IgD-negative memory B cell (primary cell): ENCODE measurements at regions not wholly inside any gene's neighbourhood (a gene's known extent, or its start where the extent isn't known, plus 50 kb on each side); places are given as distances from the start of the nearest gene placed in this dataset.
"Not testable (repeated sequence)": the region's sequence is repeated elsewhere in the genome, so short reads cannot be mapped to it uniquely, and the experiment has no call there.

Experiments
- H3K27ac Mint-ChIP-seq, 3 donors: one replicate each; pipeline ENCODE4 v1.8.0; 2020 to 2022; ENCODE audit warnings: mild to moderate bottlenecking in 3 of 3, mixed read lengths in 3 of 3, moderate library complexity in 1 of 3
- H3K27me3 Mint-ChIP-seq: one replicate; pipeline ENCODE4 v1.8.0; 2021; ENCODE audit warnings: mixed read lengths
- H3K36me3 Mint-ChIP-seq: one replicate; pipeline ENCODE4 v1.8.0; 2020; ENCODE audit warnings: mild to moderate bottlenecking, mixed read lengths
- H3K4me1 Mint-ChIP-seq, 3 donors: one replicate each; pipeline ENCODE4 v1.8.0; 2020 to 2022; ENCODE audit warnings: mixed read lengths in 3 of 3, mild to moderate bottlenecking in 1 of 3
- H3K4me3 Mint-ChIP-seq, 4 donors: one replicate each; pipeline ENCODE4 v1.8.0; 2020 to 2022; ENCODE audit warnings: mild to moderate bottlenecking in 4 of 4, mixed read lengths in 4 of 4, moderate library complexity in 3 of 4
- H3K9me3 Mint-ChIP-seq, 3 donors: one replicate each; pipeline ENCODE4 v1.8.0; 2020 to 2021; ENCODE audit warnings: mixed read lengths in 3 of 3, mild to moderate bottlenecking in 1 of 3

- Mint-ChIP-seq H3K4me1 (peaks cover 5 to 10% (median 6%) of the 10 kb centered on the region in 3 donors), H3K4me3 (no peak overlapping the region), H3K36me3 (no peaks in the 10 kb centered on the region), H3K27me3 (no peaks in the 10 kb centered on the region), H3K9me3 (peaks cover 0 to 6% (median 3%) of the 10 kb centered on the region in 3 donors), H3K27ac (no peak overlapping the region)
Observed at GRCh38 chr2:37576831-37577230, 94.6 kb downstream of the CDC42EP3 start.

DNA sequence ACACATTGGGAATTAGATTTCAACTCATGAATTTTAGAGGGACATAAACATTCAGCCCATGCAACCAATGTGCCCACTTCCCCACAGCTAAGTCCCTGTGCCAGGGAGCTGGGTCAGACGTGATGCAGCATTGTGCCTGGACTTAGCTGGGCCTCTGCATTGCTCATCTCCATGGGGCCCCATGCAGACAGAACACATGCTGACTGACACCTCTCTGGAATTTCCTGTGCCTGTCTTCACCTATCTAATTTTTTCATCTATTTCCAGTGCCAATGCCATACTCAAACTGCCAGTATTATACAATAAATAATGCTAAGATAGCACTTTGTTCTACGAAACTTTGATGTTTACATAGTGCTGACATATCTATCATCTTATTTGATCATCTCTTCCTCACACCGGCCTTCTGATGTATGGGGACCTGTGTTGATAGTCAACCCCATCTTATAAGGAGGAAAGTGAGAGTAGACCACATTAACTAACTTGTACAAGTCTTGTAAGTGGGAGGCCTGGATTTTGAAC is 92.2 kb downstream of the CDC42EP3 start:
- Mint-ChIP-seq H3K36me3 (no peaks in the 10 kb centered on the region), H3K4me3 (no peak overlapping the region), H3K9me3 (peaks cover 0 to 6% (median 3%) of the 10 kb centered on the region in 3 donors), H3K27me3 (peaks cover 2% of the 10 kb centered on the region), H3K4me1 (peaks cover 16 to 22% (median 18%) of the 10 kb centered on the region in 3 donors), H3K27ac (no peak overlapping the region)

GRCh38 chr2:37579949-37580348 is 91.5 kb downstream of the CDC42EP3 start:
- H3K4me3 Mint-ChIP-seq, H3K36me3 Mint-ChIP-seq, H3K27me3 Mint-ChIP-seq, H3K9me3 Mint-ChIP-seq: not testable (repeated sequence)
- Mint-ChIP-seq H3K4me1 (peaks cover 10 to 24% (median 21%) of the 10 kb centered on the region in 3 donors), H3K27ac (peak overlapping the region in 1 of 3 donors; percentile 40)

GRCh38 chr2:37581433-37581832 is 90.0 kb downstream of the CDC42EP3 start:
- Mint-ChIP-seq H3K27me3 (peaks cover 2% of the 10 kb centered on the region), H3K27ac (no peak overlapping the region), H3K4me1 (peaks cover 21 to 36% (median 33%) of the 10 kb centered on the region in 3 donors), H3K36me3 (no peaks in the 10 kb centered on the region), H3K9me3 (peaks cover 0 to 6% (median 3%) of the 10 kb centered on the region in 3 donors), H3K4me3 (no peak overlapping the region)

DNA sequence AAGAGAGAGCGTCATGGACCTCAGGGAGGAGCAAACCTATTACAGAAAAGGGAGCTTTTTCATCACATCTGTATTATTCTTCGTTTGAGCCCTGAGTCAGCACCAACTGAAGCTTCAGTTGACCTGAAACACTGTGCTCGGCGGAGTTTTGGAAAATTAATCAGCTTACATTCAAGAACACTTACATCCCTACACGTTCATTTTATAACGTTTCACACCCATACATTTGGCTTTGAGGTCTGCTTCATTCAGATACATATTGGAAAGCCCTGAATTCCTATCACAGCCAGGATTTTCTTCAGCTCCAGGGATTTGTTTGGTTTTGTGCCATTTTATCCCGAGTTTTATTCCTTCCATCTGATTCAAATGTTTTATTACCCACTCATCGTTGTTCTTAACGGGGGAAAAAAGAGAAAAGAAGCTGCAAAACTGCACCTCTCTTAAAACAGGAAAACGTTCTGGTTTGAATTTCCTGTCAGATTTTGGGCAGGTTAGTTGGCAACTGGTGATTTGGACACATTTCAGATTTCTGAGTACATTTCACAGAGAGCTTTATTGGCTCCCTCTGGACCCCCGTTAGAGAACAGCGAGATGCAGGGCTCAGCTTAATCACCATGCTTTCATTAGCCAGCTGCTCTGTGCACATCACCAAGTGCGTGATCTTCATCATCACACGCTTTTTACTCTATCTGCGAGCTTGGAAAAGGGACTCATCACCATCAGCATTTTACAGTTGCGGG is 88.8 kb downstream of the CDC42EP3 start:
- Mint-ChIP-seq H3K36me3 (no peaks in the 10 kb centered on the region), H3K9me3 (peaks cover 0 to 6% (median 3%) of the 10 kb centered on the region in 3 donors), H3K4me3 (peak overlapping the region in 1 of 4 donors; percentile 41), H3K27ac (no peak overlapping the region), H3K4me1 (peaks cover 27 to 43% (median 42%) of the 10 kb centered on the region in 3 donors), H3K27me3 (peaks cover 2% of the 10 kb centered on the region)

DNA sequence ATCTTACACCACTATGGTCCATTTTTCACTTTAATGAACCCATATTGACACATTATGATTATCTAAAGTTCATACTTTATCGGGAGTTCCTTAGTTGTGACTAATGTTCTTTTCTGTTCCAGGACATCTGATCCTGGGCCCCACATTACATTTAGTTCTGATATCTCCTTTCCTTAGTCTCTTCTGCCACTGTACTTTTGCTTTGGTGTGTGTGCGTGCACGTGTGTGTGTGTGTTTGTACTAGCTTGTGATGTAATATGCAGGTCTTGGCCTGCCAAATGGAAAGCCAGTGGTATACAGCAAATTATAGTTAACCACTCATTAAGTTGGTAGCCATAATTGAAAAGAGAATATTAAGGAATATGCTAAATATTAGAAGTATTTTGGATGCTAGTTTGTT is 88.0 kb downstream of the CDC42EP3 start:
- Mint-ChIP-seq H3K27me3 (peaks cover 2% of the 10 kb centered on the region), H3K36me3 (no peaks in the 10 kb centered on the region), H3K27ac (no peak overlapping the region), H3K9me3 (peaks cover 0 to 6% (median 3%) of the 10 kb centered on the region in 3 donors), H3K4me1 (peaks cover 27 to 43% (median 42%) of the 10 kb centered on the region in 3 donors), H3K4me3 (no peak overlapping the region)

DNA sequence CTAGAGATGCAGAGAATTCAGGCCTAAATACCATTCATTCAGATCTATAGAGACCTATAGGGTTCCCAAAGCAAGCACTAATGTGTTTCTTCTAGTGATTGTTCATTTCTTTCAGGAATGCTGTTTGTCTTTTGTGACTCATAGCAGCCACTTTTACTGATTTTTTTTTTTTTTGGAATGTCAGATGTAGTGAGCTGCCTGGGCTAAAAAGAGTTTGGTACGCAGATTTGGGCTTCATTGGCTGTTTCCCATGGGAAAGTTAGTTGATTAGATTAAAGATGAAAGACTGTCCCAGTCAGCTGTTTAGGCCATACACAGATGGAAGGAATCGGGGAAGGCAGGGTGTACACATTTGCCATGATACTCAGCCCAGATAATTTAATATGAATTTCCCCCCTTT is 87.6 kb downstream of the CDC42EP3 start:
- Mint-ChIP-seq H3K27ac (no peak overlapping the region), H3K36me3 (peaks cover 3% of the 10 kb centered on the region), H3K27me3 (peaks cover 2% of the 10 kb centered on the region), H3K9me3 (peaks cover 0 to 6% (median 3%) of the 10 kb centered on the region in 3 donors), H3K4me3 (no peak overlapping the region), H3K4me1 (peaks cover 29 to 46% (median 45%) of the 10 kb centered on the region in 3 donors)

DNA sequence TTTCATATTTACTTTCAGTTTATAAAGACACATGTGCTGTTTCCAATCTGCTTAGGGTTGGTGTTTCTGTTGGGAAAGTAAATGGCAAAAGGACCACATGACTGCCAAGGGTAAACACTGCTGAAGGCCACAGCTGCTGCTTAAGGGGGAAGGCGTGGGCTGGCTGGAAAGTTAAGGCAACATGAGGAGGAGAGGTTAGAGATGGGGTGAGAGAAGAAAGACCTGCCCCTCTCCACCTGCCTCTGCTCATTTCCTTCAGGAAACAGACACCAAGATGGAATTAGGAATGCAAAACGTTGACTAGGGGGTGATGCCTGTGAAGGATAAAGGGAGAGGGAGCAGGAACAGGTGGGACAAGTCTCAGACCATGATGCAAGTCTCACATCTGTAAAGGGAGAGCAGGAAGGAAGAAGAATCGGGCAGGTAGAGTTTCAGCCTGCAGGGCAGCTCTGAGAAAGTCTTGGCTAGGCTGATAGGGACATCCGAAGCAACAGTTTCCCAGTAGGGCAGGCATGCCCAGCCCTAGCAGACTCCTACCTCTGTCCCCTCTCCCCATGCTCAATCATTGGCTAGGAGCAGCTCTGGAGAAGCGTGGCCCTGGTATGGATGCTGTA is 86.0 kb downstream of the CDC42EP3 start:
- peak overlapping the region; percentile 7 to 84 (median 64) for H3K4me3 Mint-ChIP-seq
- H3K36me3 Mint-ChIP-seq = peaks cover 4% of the 10 kb centered on the region
- peak overlapping the region in 2 of 3 donors; percentile 15 to 80 for H3K27ac Mint-ChIP-seq
- H3K4me1 Mint-ChIP-seq = peaks cover 35 to 53% (median 51%) of the 10 kb centered on the region in 3 donors
- H3K27me3 Mint-ChIP-seq = peaks cover 2% of the 10 kb centered on the region
- peaks cover 0 to under 1% (median 0%) of the 10 kb centered on the region in 3 donors for H3K9me3 Mint-ChIP-seq

DNA sequence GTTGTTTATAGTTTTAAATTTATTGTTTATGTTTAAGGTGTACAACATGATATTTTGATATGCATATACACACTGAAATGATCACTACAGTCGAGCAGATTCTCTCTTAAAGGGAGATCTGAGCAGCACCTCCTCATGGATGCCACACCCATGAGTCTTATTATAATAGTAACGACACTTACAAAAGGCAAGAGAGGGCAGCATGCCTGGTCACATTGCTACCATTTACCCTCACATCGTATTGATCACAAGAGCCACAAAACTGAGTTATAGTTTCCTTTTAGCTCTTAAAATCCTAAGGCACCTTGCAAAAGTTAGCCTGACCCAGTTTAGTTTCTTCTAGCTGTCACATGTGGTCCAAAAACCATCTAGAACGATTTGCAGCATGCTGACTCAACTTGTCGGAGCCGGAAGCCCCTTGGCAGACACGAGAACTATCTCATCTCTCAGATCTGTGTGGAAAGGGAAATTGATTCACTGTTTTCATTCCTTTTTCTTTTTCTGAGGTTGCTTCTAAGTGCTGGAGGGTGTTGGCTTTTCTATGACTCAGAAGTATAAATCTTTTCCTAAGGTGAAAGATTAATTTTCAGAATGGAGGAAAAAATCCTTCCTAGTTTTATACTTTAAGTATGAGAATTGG is 85.3 kb downstream of the CDC42EP3 start:
- H3K9me3 Mint-ChIP-seq = no peaks in the 10 kb centered on the region
- peaks cover 4% of the 10 kb centered on the region for H3K36me3 Mint-ChIP-seq
- peak overlapping the region in 1 of 3 donors; percentile 15 for H3K27ac Mint-ChIP-seq
- peaks cover 2% of the 10 kb centered on the region for H3K27me3 Mint-ChIP-seq
- H3K4me3 Mint-ChIP-seq = peak overlapping the region in 3 of 4 donors; percentile 12 to 80 (median 74)
- H3K4me1 Mint-ChIP-seq = peaks cover 35 to 53% (median 51%) of the 10 kb centered on the region in 3 donors

- Mint-ChIP-seq H3K27ac (peak overlapping the region in 1 of 3 donors; percentile 15), H3K27me3 (peaks cover 2% of the 10 kb centered on the region), H3K9me3 (no peaks in the 10 kb centered on the region), H3K36me3 (peaks cover 4% of the 10 kb centered on the region), H3K4me1 (peaks cover 36 to 54% (median 52%) of the 10 kb centered on the region in 3 donors), H3K4me3 (peak overlapping the region in 1 of 4 donors; percentile 80)
Observed at GRCh38 chr2:37586663-37587317, 84.7 kb downstream of the CDC42EP3 start.

- Mint-ChIP-seq H3K27ac (no peak overlapping the region), H3K9me3 (no peaks in the 10 kb centered on the region), H3K4me1 (peaks cover 35 to 50% (median 50%) of the 10 kb centered on the region in 3 donors), H3K4me3 (no peak overlapping the region), H3K27me3 (peaks cover 2% of the 10 kb centered on the region), H3K36me3 (peaks cover 4% of the 10 kb centered on the region)
Observed at GRCh38 chr2:37587817-37588216, 83.6 kb downstream of the CDC42EP3 start.

DNA sequence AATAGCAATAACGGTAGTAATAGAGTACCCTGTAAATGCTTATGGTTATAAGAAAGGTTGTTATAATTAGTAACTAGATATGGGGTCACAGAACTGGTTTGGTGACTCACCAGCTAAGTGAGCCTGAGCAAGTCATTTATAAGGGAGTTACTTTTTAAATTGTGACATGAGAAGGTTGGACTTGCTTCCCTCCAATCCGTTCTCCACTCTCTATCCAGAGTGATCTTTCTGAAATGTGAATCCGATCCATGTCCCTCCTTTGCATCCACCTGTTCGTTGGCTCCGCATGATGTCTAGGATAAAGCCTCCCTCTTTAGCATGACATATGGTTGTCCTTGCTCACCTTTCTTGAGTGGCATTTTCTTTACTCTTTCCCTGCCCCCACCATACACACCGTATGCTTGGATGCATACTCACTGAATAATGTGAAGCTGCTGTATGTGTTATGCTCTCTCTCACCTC is 83.1 kb downstream of the CDC42EP3 start:
- Mint-ChIP-seq H3K36me3 (peaks cover 4% of the 10 kb centered on the region), H3K4me3 (no peak overlapping the region), H3K27ac (no peak overlapping the region), H3K27me3 (peaks cover 2% of the 10 kb centered on the region), H3K9me3 (no peaks in the 10 kb centered on the region), H3K4me1 (peaks cover 31 to 44% (median 44%) of the 10 kb centered on the region in 3 donors)

DNA sequence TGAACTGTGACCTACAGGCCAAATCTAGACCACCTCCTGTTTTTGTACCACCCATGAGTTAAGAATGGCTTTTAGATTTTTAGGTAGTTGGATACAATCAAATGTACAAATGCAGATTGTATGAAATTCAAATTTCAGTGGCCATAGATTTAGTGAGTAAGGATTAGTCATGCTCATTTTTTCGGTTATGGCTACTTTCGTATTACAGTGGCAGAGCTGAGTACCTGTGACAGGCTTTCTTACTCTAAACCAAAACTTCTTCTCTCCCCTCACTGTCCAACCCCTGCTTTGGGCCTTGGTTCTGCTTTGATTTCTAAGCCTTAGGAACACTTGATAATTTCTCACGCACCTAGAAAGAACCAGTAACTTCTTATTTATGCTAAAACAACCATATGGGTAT is 82.1 kb downstream of the CDC42EP3 start:
- H3K36me3 Mint-ChIP-seq = peaks cover 4% of the 10 kb centered on the region
- H3K27ac Mint-ChIP-seq = peak overlapping the region in 1 of 3 donors; percentile 22
- H3K9me3 Mint-ChIP-seq = peaks cover 0 to 2% (median 0%) of the 10 kb centered on the region in 3 donors
- no peaks in the 10 kb centered on the region for H3K27me3 Mint-ChIP-seq
- H3K4me3 Mint-ChIP-seq = peak overlapping the region in 1 of 4 donors; percentile 14
- H3K4me1 Mint-ChIP-seq = peaks cover 28 to 40% (median 36%) of the 10 kb centered on the region in 3 donors

- Mint-ChIP-seq H3K27ac (no peak overlapping the region), H3K4me1 (peaks cover 27 to 34% (median 31%) of the 10 kb centered on the region in 3 donors), H3K4me3 (no peak overlapping the region), H3K36me3 (peaks cover 4% of the 10 kb centered on the region), H3K27me3 (no peaks in the 10 kb centered on the region), H3K9me3 (peaks cover 3% of the 10 kb centered on the region in 3 donors)
Observed at GRCh38 chr2:37590119-37590571, 81.3 kb downstream of the CDC42EP3 start.
